ENCODE measurements at regions not wholly inside any gene's neighbourhood (a gene's known extent, or its start where the extent isn't known, plus 50 kb on each side); places are given as distances from the start of the nearest gene placed in this dataset.

DNA sequence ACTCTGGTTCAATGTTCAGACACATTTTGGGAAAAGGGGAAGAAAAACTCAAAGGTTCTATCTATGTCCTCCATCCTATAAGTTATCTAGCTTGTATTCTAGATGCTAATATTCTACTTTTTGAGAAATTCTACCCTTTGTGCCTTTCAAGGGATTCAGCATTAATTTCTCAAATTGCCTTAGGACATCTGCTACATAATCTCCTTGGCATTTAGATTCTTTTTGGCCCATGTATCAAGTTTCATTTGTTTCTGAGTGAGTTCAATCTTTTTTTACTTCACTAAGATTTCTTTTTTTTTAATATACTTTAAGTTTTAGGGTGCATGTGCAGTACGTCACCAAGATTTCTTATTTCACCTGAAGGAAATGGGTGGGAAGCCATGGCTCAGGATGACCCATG lies 232.7 kb upstream of the TENT5A start:
- Histone ChIP-seq H3K27ac (no peak overlapping the region), H3K4me1 (no peaks in the 10 kb centered on the region), H3K36me3 (no peaks in the 10 kb centered on the region), H3K27me3 (no peaks in the 10 kb centered on the region), H3K4me3 (no peak overlapping the region), H3K9me3 (no peaks in the 10 kb centered on the region)
- WGBS, 2 donors = 100% methylated on average over 1 of the region's 1 CpG
- DNase-seq (no peak), ATAC-seq (ENCODE audit: low FRiP score in 2 of 2) (no peak)
- TF ChIP-seq, protein P1, sequence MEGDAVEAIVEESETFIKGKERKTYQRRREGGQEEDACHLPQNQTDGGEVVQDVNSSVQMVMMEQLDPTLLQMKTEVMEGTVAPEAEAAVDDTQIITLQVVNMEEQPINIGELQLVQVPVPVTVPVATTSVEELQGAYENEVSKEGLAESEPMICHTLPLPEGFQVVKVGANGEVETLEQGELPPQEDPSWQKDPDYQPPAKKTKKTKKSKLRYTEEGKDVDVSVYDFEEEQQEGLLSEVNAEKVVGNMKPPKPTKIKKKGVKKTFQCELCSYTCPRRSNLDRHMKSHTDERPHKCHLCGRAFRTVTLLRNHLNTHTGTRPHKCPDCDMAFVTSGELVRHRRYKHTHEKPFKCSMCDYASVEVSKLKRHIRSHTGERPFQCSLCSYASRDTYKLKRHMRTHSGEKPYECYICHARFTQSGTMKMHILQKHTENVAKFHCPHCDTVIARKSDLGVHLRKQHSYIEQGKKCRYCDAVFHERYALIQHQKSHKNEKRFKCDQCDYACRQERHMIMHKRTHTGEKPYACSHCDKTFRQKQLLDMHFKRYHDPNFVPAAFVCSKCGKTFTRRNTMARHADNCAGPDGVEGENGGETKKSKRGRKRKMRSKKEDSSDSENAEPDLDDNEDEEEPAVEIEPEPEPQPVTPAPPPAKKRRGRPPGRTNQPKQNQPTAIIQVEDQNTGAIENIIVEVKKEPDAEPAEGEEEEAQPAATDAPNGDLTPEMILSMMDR (IDR thresholded peaks at IDR 0.05) = no peak
- TF ChIP-seq POLR2A (IDR thresholded peaks at IDR 0.05) (no peak), POLR2AphosphoS5 (IDR thresholded peaks at IDR 0.05) (no peak), EP300 (IDR thresholded peaks at IDR 0.05) (no peak)

- ATAC-seq (ENCODE audit: low FRiP score in 2 of 2) (no peak), DNase-seq (no peak)
- Histone ChIP-seq H3K4me3 (no peak overlapping the region), H3K9me3 (no peaks in the 10 kb centered on the region), H3K27me3 (no peaks in the 10 kb centered on the region), H3K36me3 (no peaks in the 10 kb centered on the region), H3K27ac (no peak overlapping the region), H3K4me1 (no peaks in the 10 kb centered on the region)
- 95 to 97% methylated on average over 1 of the region's 1 CpG for WGBS, 2 donors
- TF ChIP-seq, protein P1 (IDR thresholded peaks at IDR 0.05) = no peak
- TF ChIP-seq EP300 (IDR thresholded peaks at IDR 0.05) (no peak), POLR2AphosphoS5 (IDR thresholded peaks at IDR 0.05) (no peak), POLR2A (IDR thresholded peaks at IDR 0.05) (no peak)
These were observed 232.1 kb upstream of the TENT5A start for GRCh38 chr6:81984599-81984998.

DNA sequence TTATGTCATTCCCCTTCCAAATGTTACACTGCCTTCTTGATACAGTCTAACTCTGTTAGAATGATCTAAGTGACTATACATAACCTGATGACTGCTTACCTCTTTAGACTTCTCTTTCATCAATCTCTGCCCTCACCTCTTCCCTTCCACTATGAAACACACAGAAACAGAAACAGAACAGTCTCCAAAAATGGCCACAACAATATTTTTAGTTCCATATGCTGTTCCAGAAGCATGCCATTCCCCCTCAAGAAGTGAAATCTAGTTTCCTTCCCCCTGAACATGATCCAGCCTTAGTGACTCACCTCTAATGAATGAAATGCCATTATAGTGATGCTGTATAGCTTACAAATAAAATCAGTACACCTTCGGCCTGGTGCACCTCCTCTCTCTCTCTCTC lies 229.3 kb upstream of the TENT5A start:
- no peak for TF ChIP-seq POLR2AphosphoS5 (IDR thresholded peaks at IDR 0.05)
- TF ChIP-seq, protein P1 (IDR thresholded peaks at IDR 0.05) = no peak
- no peak for TF ChIP-seq EP300 (IDR thresholded peaks at IDR 0.05)
- TF ChIP-seq POLR2A (IDR thresholded peaks at IDR 0.05) = no peak
- WGBS, 2 donors = 32 to 64% methylated on average over 1 of the region's 1 CpG
- ATAC-seq (ENCODE audit: low FRiP score in 2 of 2) = no peak

GRCh38 chr6:81979767-81980166 lies 227.3 kb upstream of the TENT5A start:
- Histone ChIP-seq H3K4me1 (no peaks in the 10 kb centered on the region), H3K27ac (no peak overlapping the region), H3K4me3 (no peak overlapping the region), H3K9me3 (no peaks in the 10 kb centered on the region), H3K36me3 (no peaks in the 10 kb centered on the region), H3K27me3 (no peaks in the 10 kb centered on the region)
- ATAC-seq (ENCODE audit: low FRiP score in 2 of 2) (no peak), DNase-seq (no peak)
- WGBS, 2 donors = 70 to 84% methylated on average over 1 of the region's 1 CpG
- TF ChIP-seq POLR2A (IDR thresholded peaks at IDR 0.05) (no peak), POLR2AphosphoS5 (IDR thresholded peaks at IDR 0.05) (no peak), EP300 (IDR thresholded peaks at IDR 0.05) (no peak)
- TF ChIP-seq, protein P1 (IDR thresholded peaks at IDR 0.05) = no peak

More for the DNA sequence above, 229.3 kb upstream of the TENT5A start:
- no peak for DNase-seq
- no peaks in the 10 kb centered on the region for H3K27me3 ChIP-seq
- no peaks in the 10 kb centered on the region for H3K4me1 ChIP-seq
- no peak overlapping the region for H3K27ac ChIP-seq
- H3K36me3 ChIP-seq = no peaks in the 10 kb centered on the region
- H3K9me3 ChIP-seq = no peaks in the 10 kb centered on the region
- H3K4me3 ChIP-seq = no peak overlapping the region

DNA sequence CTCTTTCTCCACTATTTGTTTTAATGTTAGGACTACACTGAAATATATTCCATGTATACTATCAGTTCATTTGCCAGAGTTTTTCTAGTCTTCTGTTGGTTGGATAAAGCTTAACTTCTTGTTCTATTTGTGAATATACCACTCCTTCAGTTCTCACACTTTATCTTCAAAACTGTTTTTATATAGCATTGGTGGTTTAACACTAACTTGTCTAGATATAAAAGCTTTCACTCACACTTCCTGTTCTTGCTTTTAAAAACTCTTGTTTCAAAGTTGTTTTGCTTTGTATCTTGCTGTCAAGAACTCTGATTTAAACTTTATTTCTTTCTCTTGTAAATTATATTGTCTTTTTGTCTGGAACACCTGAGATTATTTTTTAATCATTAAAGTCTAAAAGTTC lies 226.8 kb upstream of the TENT5A start:
- H3K27ac ChIP-seq = no peak overlapping the region
- ATAC-seq (ENCODE audit: low FRiP score in 2 of 2) = no peak

More for the DNA sequence above, 226.8 kb upstream of the TENT5A start:
- TF ChIP-seq POLR2AphosphoS5 (IDR thresholded peaks at IDR 0.05) = no peak
- no peak for TF ChIP-seq POLR2A (IDR thresholded peaks at IDR 0.05)
- TF ChIP-seq, protein P1 (IDR thresholded peaks at IDR 0.05) = no peak
- TF ChIP-seq EP300 (IDR thresholded peaks at IDR 0.05) = no peak
- H3K27me3 ChIP-seq = no peaks in the 10 kb centered on the region
- H3K36me3 ChIP-seq = no peaks in the 10 kb centered on the region
- H3K4me3 ChIP-seq = no peak overlapping the region
- H3K4me1 ChIP-seq = no peaks in the 10 kb centered on the region
- DNase-seq = no peak
- no peaks in the 10 kb centered on the region for H3K9me3 ChIP-seq

All from upper lobe of left lung (tissue), 6 donors.